H1 (cell line): ENCODE measurements at regions not wholly inside any gene's neighbourhood (a gene's known extent, or its start where the extent isn't known, plus 50 kb on each side); places are given as distances from the start of the nearest gene placed in this dataset.

ENCODE experiments used
- CTCF ChIA-PET: fragments of 300-600 bp; sonication (Branson Sonifier 250); formaldehyde crosslinking; loops from one replicate; lab custom pipeline; 2021; ENCODE audit not compliant: partially characterized antibody; lab: Charles Lee
- POLR2A ChIA-PET: fragments of 300-600 bp; sonication (Branson Sonifier 250); formaldehyde crosslinking; loops from one replicate; lab custom pipeline; 2021; ENCODE audit warnings: inconsistent platforms; ENCODE audit not compliant: partially characterized antibody; lab: Charles Lee
- DNase-seq, 2 experiments: peaks; one replicate each; pipeline versions ENCODE4 v3.0.0 to v3.0.0-alpha.2; 2010 to 2022; ENCODE audit warnings: low spot score in 2 of 2, low read depth in 1 of 2, mixed read lengths in 1 of 2
- FAIRE-seq: peaks from 2 replicates; lab custom pipeline; 2011; peaks lifted over from hg19 to GRCh38; lab: Jason Lieb, UNC
- H2AFZ ChIP-seq: 2 replicates; pipeline ENCODE4 v1.8.1; 2012; ENCODE audit warnings: low read length, inconsistent platforms
- H2AK5ac ChIP-seq: 2 replicates; pipeline ENCODE4 v1.6.1; 2013; ENCODE audit warnings: low read depth, low read length
- H2BK120ac ChIP-seq: replicated peaks from 2 replicates; pipeline ENCODE3; 2013; ENCODE audit warnings: low read depth, low read length, inconsistent platforms
- H2BK12ac ChIP-seq: 2 replicates; pipeline ENCODE4 v1.6.1; 2013; ENCODE audit warnings: low read depth, low read length
- H2BK15ac ChIP-seq: 2 replicates; pipeline ENCODE4 v1.6.1; 2013; ENCODE audit warnings: low read length
- H2BK20ac ChIP-seq: 2 replicates; pipeline ENCODE4 v1.6.1; 2013; ENCODE audit warnings: low read length
- H2BK5ac ChIP-seq: 2 replicates; pipeline ENCODE4 v1.6.1; 2013; ENCODE audit warnings: low read depth, low read length
- H3K14ac ChIP-seq: 2 replicates; pipeline ENCODE4 v1.6.1; 2013; ENCODE audit warnings: inconsistent platforms; ENCODE audit not compliant: insufficient read length
- H3K18ac ChIP-seq: 2 replicates; pipeline ENCODE4 v1.6.1; 2013; ENCODE audit warnings: low read length; ENCODE audit errors: extremely low read depth
- H3K23ac ChIP-seq: 2 replicates; pipeline ENCODE4 v1.6.1; 2013; ENCODE audit warnings: inconsistent platforms; ENCODE audit not compliant: insufficient read length
- H3K23me2 ChIP-seq: 2 replicates; pipeline ENCODE4 v1.6.1; 2013; ENCODE audit warnings: low read depth, low read length
- H3K27ac ChIP-seq: 2 replicates; pipeline ENCODE4 v1.6.1; 2011; ENCODE audit warnings: low read depth, low read length, inconsistent platforms
- H3K27me3 ChIP-seq, 4 experiments: replicated peaks in 1 of 4; 1 replicate in 1 of 4; 2 replicates in 3 of 4; pipeline versions ENCODE4 v1.6.1 to v1.8.1; 2011 to 2013; ENCODE audit warnings: low read length in 3 of 4, mild to moderate bottlenecking in 3 of 4, inconsistent platforms in 2 of 4, mixed read lengths in 2 of 4, moderate library complexity in 1 of 4; ENCODE audit not compliant: control insufficient read depth in 3 of 4, insufficient read depth in 3 of 4; ENCODE audit errors: extremely low read depth in 1 of 4
- H3K36me3 ChIP-seq, 4 experiments: 2 replicates each; pipeline versions ENCODE4 v1.6.1 to v1.8.1; 2011 to 2013; ENCODE audit warnings: mild to moderate bottlenecking in 4 of 4, low read length in 3 of 4, moderate library complexity in 2 of 4, control low read depth in 1 of 4, inconsistent platforms in 1 of 4; ENCODE audit not compliant: insufficient read depth in 4 of 4, control insufficient read depth in 2 of 4
- H3K4ac ChIP-seq: replicated peaks from 2 replicates; pipeline ENCODE3; 2013; ENCODE audit warnings: low read length, low read depth, mixed read lengths, inconsistent platforms; ENCODE audit not compliant: insufficient read length
- H3K4me1 ChIP-seq, 4 experiments: replicated peaks in 1 of 4; 1 replicate in 1 of 4; 2 replicates in 3 of 4; pipeline versions ENCODE4 v1.6.1 to v1.8.1; 2011 to 2013; ENCODE audit warnings: low read length in 3 of 4, inconsistent platforms in 2 of 4, mixed read lengths in 1 of 4; ENCODE audit not compliant: insufficient read depth in 4 of 4, control insufficient read depth in 3 of 4
- H3K4me2 ChIP-seq, 2 experiments: 2 replicates each; pipeline versions ENCODE4 v1.6.1 to v1.8.1; 2011 to 2013; ENCODE audit warnings: low read depth in 2 of 2, low read length in 2 of 2, control low read depth in 1 of 2, inconsistent platforms in 1 of 2, mild to moderate bottlenecking in 1 of 2; ENCODE audit not compliant: insufficient read depth in 1 of 2
- H3K4me3 ChIP-seq, 4 experiments: fragments of 200-600, 300-600 bp in 1 of 4; sonication (generic), shearing (Covaris generic), sonication (Bioruptor Twin) in 1 of 4; 2 replicates each; pipeline versions ENCODE4 v1.5.1 to v1.8.1; 2011 to 2016; ENCODE audit warnings: low read length in 4 of 4, low read depth in 3 of 4, control low read depth in 2 of 4, inconsistent platforms in 2 of 4, mild to moderate bottlenecking in 2 of 4, mixed read lengths in 1 of 4, moderate library complexity in 1 of 4; ENCODE audit not compliant: insufficient read depth in 2 of 4; ENCODE audit errors: extremely low read depth in 1 of 4
- H3K56ac ChIP-seq: replicated peaks from 2 replicates; pipeline ENCODE3; 2013; ENCODE audit warnings: low read depth, mild to moderate bottlenecking, mixed read lengths, low read length, inconsistent platforms; ENCODE audit not compliant: insufficient read length
- H3K79me1 ChIP-seq: 2 replicates; pipeline ENCODE4 v1.6.1; 2013; ENCODE audit warnings: low read depth, low read length, control low read depth
- H3K79me2 ChIP-seq, 2 experiments: 2 replicates each; pipeline versions ENCODE4 v1.6.1 to v1.8.1; 2012 to 2013; ENCODE audit warnings: low read length in 2 of 2, mild to moderate bottlenecking in 2 of 2, inconsistent platforms in 1 of 2; ENCODE audit not compliant: insufficient read depth in 2 of 2, control insufficient read depth in 1 of 2
- H3K9ac ChIP-seq, 4 experiments: replicated peaks in 1 of 4; 1 replicate in 1 of 4; 2 replicates in 3 of 4; pipeline versions ENCODE4 v1.6.1 to v1.8.1; 2011 to 2013; ENCODE audit warnings: low read depth in 3 of 4, low read length in 3 of 4, control low read depth in 2 of 4, mild to moderate bottlenecking in 2 of 4, moderate library complexity in 2 of 4, inconsistent platforms in 1 of 4; ENCODE audit errors: extremely low read depth in 1 of 4
- H3K9me3 ChIP-seq, 2 experiments: 2 replicates each; pipeline versions ENCODE4 v1.6.1 to v1.8.1; 2012 to 2013; ENCODE audit warnings: mild to moderate bottlenecking in 2 of 2, moderate library complexity in 2 of 2, control low read depth in 1 of 2, inconsistent platforms in 1 of 2, low read depth in 1 of 2, low read length in 1 of 2, mixed read lengths in 1 of 2; ENCODE audit not compliant: insufficient read depth in 2 of 2
- H4K20me1 ChIP-seq, 2 experiments: replicated peaks in 1 of 2; 2 replicates each; pipeline versions ENCODE3 to v1.8.1; 2011 to 2013; ENCODE audit warnings: inconsistent platforms in 2 of 2, low read length in 2 of 2, mild to moderate bottlenecking in 1 of 2; ENCODE audit not compliant: insufficient read depth in 2 of 2, control insufficient read depth in 1 of 2
- H4K5ac ChIP-seq: 2 replicates; pipeline ENCODE4 v1.6.1; 2013; ENCODE audit warnings: low read length, low read depth, mixed read lengths, inconsistent platforms; ENCODE audit not compliant: insufficient read length
- H4K8ac ChIP-seq: 2 replicates; pipeline ENCODE4 v1.8.0; 2013; ENCODE audit warnings: mild to moderate bottlenecking, moderate library complexity, low read length, inconsistent platforms; ENCODE audit not compliant: insufficient read depth; ENCODE audit errors: extremely low read depth
- H4K91ac ChIP-seq: replicated peaks from 2 replicates; pipeline ENCODE3; 2013; ENCODE audit warnings: low read length, mixed read lengths, inconsistent platforms; ENCODE audit not compliant: insufficient read length
- CEBPB ChIP-seq: IDR thresholded peaks from 2 replicates; pipeline ENCODE4 v1.6.1; 2012; ENCODE audit warnings: low read depth, low read length
- CHD1 ChIP-seq: IDR thresholded peaks from 2 replicates; pipeline ENCODE4 v1.6.1; 2012; ENCODE audit warnings: low read depth, low read length, improper control_type of control experiment
- EGR1 ChIP-seq: IDR thresholded peaks from 2 replicates; pipeline ENCODE4 v1.6.1; 2011; ENCODE audit warnings: low read depth, low read length, borderline replicate concordance
- HDAC6 ChIP-seq: IDR thresholded peaks from one replicate; pipeline ENCODE4 v1.7.1; 2012; ENCODE audit warnings: low read depth, mild to moderate bottlenecking, inconsistent platforms, low read length, moderate library complexity
- JUN ChIP-seq: IDR thresholded peaks from 2 replicates; pipeline ENCODE4 v1.6.1; 2011; ENCODE audit warnings: low read depth, mild to moderate bottlenecking, improper control_type of control experiment, low read length
- KDM4A ChIP-seq: IDR thresholded peaks from one replicate; pipeline ENCODE4 v1.7.1; 2012; ENCODE audit warnings: low read depth, mild to moderate bottlenecking, moderate library complexity, low read length, inconsistent platforms; ENCODE audit not compliant: severe bottlenecking
- NRF1 ChIP-seq: IDR thresholded peaks from 2 replicates; pipeline ENCODE4 v1.6.1; 2011; ENCODE audit warnings: mild to moderate bottlenecking, low read depth, low read length, improper control_type of control experiment
- RBBP5 ChIP-seq: IDR thresholded peaks from 2 replicates; pipeline ENCODE4 v1.7.1; 2012; ENCODE audit warnings: low read depth, mild to moderate bottlenecking, inconsistent platforms, low read length, moderate library complexity, borderline replicate concordance
- RFX5 ChIP-seq: IDR thresholded peaks from 2 replicates; pipeline ENCODE4 v1.6.1; 2011; ENCODE audit warnings: low read depth, low read length, improper control_type of control experiment, borderline replicate concordance
- RNF2 ChIP-seq: fragments of 200-900, 300-1000 bp; sonication (generic); IDR thresholded peaks from 2 replicates; pipeline ENCODE4 v1.7.1; 2016; ENCODE audit warnings: borderline replicate concordance, low read depth, mild to moderate bottlenecking, antibody characterized with exemption, low read length; ENCODE audit not compliant: poor library complexity, severe bottlenecking; ENCODE audit errors: missing control alignments
- SIN3A ChIP-seq, 2 experiments: IDR thresholded peaks in 1 of 2; conservative IDR thresholded peaks in 1 of 2; 2 replicates each; pipeline ENCODE4 v1.6.1; 2011 to 2012; ENCODE audit warnings: low read length in 2 of 2, improper control_type of control experiment in 1 of 2, low read depth in 1 of 2, mild to moderate bottlenecking in 1 of 2
- SIX5 ChIP-seq: IDR thresholded peaks from 2 replicates; pipeline ENCODE4 v1.6.1; 2011; ENCODE audit warnings: mild to moderate bottlenecking, low read depth, low read length
- WGBS, 2 experiments: shearing (Covaris generic) in 1 of 2; methylation state at CpG; one replicate each; pipeline versions ENCODE4 v1.1.6 to v1.1.7; 2013 to 2015; ENCODE audit warnings: low lambda C conversion rate in 2 of 2, mixed read lengths in 2 of 2, inconsistent platforms in 1 of 2, low coverage in 1 of 2, missing lambda C conversion rate in 1 of 2; ENCODE audit not compliant: insufficient replicate concordance in 2 of 2, insufficient coverage in 1 of 2, insufficient read length in 1 of 2; ENCODE audit errors: extremely low coverage in 1 of 2, missing lambda C conversion rate in 1 of 2; 5-methylcytosine and 5-hydroxymethylcytosine counted together
- TF ChIP-seq, protein P1 (sequence below): IDR thresholded peaks from 2 replicates; pipeline ENCODE4 v1.6.1; 2011; ENCODE audit warnings: low read length, improper control_type of control experiment

DNA sequence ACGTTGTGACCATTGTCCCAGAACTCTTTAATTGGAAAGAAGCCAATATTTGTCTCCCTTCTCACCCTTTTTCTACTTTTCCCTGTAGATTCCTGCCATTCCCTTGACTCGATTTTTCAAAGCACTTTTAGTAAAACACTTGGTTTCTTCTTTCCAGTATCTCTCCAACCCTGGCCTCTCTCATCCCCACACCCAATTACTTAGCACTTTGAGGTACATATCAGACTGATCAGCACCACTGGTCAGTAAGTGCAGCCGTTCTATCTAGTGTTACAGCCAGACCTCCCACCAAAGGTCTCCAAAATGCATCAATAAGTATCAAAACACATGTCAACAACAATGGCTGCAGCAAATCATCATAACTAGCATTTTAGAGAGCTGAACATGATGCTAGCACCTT, 141.9 kb downstream of the BTG1 start:
- no peak overlapping the region for H2BK12ac ChIP-seq
- no peak overlapping the region for H3K14ac ChIP-seq
- no peak overlapping the region for H4K91ac ChIP-seq
- 83% methylated on average over 3 of the region's 3 CpGs; no CpG with 5 or more reads in 1 of the 2 experiments for WGBS, 2 experiments
- H2AFZ ChIP-seq: 0 out of 2 replicates have a peak overlapping the region, but pooled peaks have one; percentile 13
- H2BK120ac ChIP-seq: no peak overlapping the region
- ChIA-PET CTCF (no interaction called here), POLR2A (no interaction called here)
- H3K4me3 ChIP-seq: no peak overlapping the region
- no peak overlapping the region for H3K27ac ChIP-seq
- DNase-seq: no peak
- FAIRE-seq: no peak
- H3K4me2 ChIP-seq: no peak overlapping the region
- H3K36me3 ChIP-seq: no peaks in the 10 kb centered on the region
- H3K18ac ChIP-seq: no peak overlapping the region
- no peaks in the 10 kb centered on the region for H3K79me1 ChIP-seq
- H3K79me2 ChIP-seq: no peaks in the 10 kb centered on the region
- H3K4me1 ChIP-seq: peaks cover 0 to 3% (median 1%) of the 10 kb centered on the region in 4 experiments; a peak in 2 of 7 replicates
- no peak overlapping the region for H4K5ac ChIP-seq
- H2BK20ac ChIP-seq: no peak overlapping the region
- no peaks in the 10 kb centered on the region for H4K20me1 ChIP-seq
- H2AK5ac ChIP-seq: no peak overlapping the region
- no peak overlapping the region for H3K56ac ChIP-seq
- H3K23ac ChIP-seq: no peak overlapping the region
- H3K9ac ChIP-seq: no peak overlapping the region
- H2BK15ac ChIP-seq: no peak overlapping the region
- no peak overlapping the region for H3K4ac ChIP-seq
- peaks cover 0 to 4% of the 10 kb centered on the region in 2 experiments; a peak in 1 of 4 replicates for H3K9me3 ChIP-seq
- no peak overlapping the region for H4K8ac ChIP-seq
- no peaks in the 10 kb centered on the region for H3K23me2 ChIP-seq
- H2BK5ac ChIP-seq: no peak overlapping the region
- no peaks in the 10 kb centered on the region for H3K27me3 ChIP-seq
- TF ChIP-seq RNF2 (no peak), KDM4A (no peak), SIN3A (conservative IDR thresholded peaks at IDR 0.05 in 1 of 2, IDR thresholded peaks at IDR 0.05 in 1 of 2; ENCODE audit: low read depth in 1 of 2, low read length in 2 of 2) (no peak), JUN (no peak), SIX5 (no peak), NRF1 (no peak), RBBP5 (no peak), RFX5 (no peak), CEBPB (no peak), CHD1 (no peak), EGR1 (no peak), HDAC6 (no peak)
- TF ChIP-seq, protein P1, sequence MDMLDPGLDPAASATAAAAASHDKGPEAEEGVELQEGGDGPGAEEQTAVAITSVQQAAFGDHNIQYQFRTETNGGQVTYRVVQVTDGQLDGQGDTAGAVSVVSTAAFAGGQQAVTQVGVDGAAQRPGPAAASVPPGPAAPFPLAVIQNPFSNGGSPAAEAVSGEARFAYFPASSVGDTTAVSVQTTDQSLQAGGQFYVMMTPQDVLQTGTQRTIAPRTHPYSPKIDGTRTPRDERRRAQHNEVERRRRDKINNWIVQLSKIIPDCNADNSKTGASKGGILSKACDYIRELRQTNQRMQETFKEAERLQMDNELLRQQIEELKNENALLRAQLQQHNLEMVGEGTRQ: no peak
